Neuron (in vitro differentiated cells): ENCODE measurements at regions not wholly inside any gene's neighbourhood (a gene's known extent, or its start where the extent isn't known, plus 50 kb on each side); places are given as distances from the start of the nearest gene placed in this dataset.
A peak's percentile ranks its signal among the peaks of the same experiment; 100 is the strongest.
"Not testable (repeated sequence)": the region's sequence is repeated elsewhere in the genome, so short reads cannot be mapped to it uniquely, and the experiment has no call there.

Experiments
- H2AFZ ChIP-seq: one replicate; pipeline ENCODE4 v1.6.1; 2013; ENCODE audit warnings: low read depth, mild to moderate bottlenecking, inconsistent platforms, low read length, moderate library complexity
- H3K27me3 ChIP-seq: one replicate; pipeline ENCODE4 v1.6.1; 2013; ENCODE audit warnings: low read length; ENCODE audit not compliant: insufficient read depth
- H3K36me3 ChIP-seq: one replicate; pipeline ENCODE4 v1.6.1; 2013; ENCODE audit warnings: low read length; ENCODE audit not compliant: insufficient read depth
- H3K4me1 ChIP-seq: one replicate; pipeline ENCODE4 v1.6.1; 2013; ENCODE audit warnings: low read length; ENCODE audit not compliant: insufficient read depth
- H3K4me3 ChIP-seq: 2 replicates; pipeline ENCODE4 v1.5.1; 2013; ENCODE audit warnings: mild to moderate bottlenecking, low read length, moderate library complexity
- H3K9me3 ChIP-seq: one replicate; pipeline ENCODE4 v1.6.1; 2013; ENCODE audit warnings: low read length

GRCh38 chr5:98319299-98320011 lies 454.0 kb upstream of the RGMB start:
- no peak overlapping the region for H3K4me3 ChIP-seq
- H3K36me3 ChIP-seq: no peaks in the 10 kb centered on the region
- H3K4me1 ChIP-seq: peaks cover 5% of the 10 kb centered on the region
- no peaks in the 10 kb centered on the region for H3K27me3 ChIP-seq
- no peak overlapping the region for H2AFZ ChIP-seq
- no peaks in the 10 kb centered on the region for H3K9me3 ChIP-seq

GRCh38 chr5:98320343-98320742 lies 453.1 kb upstream of the RGMB start:
- no peaks in the 10 kb centered on the region for H3K27me3 ChIP-seq
- H3K36me3 ChIP-seq: no peaks in the 10 kb centered on the region
- H2AFZ ChIP-seq: peak overlapping the region; percentile 8
- no peaks in the 10 kb centered on the region for H3K9me3 ChIP-seq
- no peak overlapping the region for H3K4me3 ChIP-seq
- peaks cover 5% of the 10 kb centered on the region for H3K4me1 ChIP-seq

GRCh38 chr5:98321361-98321760 lies 452.1 kb upstream of the RGMB start:
- Histone ChIP-seq H2AFZ (no peak overlapping the region), H3K27me3 (no peaks in the 10 kb centered on the region), H3K36me3 (no peaks in the 10 kb centered on the region), H3K4me1 (peaks cover 5% of the 10 kb centered on the region), H3K4me3 (no peak overlapping the region), H3K9me3 (no peaks in the 10 kb centered on the region)

- H3K4me3 ChIP-seq, H3K27me3 ChIP-seq, H3K4me1 ChIP-seq, H3K9me3 ChIP-seq, H2AFZ ChIP-seq, H3K36me3 ChIP-seq: not testable (repeated sequence)
These were observed 448.3 kb upstream of the RGMB start for GRCh38 chr5:98325187-98325586.

GRCh38 chr5:98328015-98328414 lies 445.4 kb upstream of the RGMB start:
- no peaks in the 10 kb centered on the region for H3K36me3 ChIP-seq

GRCh38 chr5:98330871-98331270 lies 442.6 kb upstream of the RGMB start:
- H3K9me3 ChIP-seq: no peaks in the 10 kb centered on the region

More at GRCh38 chr5:98328015-98328414, 445.4 kb upstream of the RGMB start:
- Histone ChIP-seq H3K4me1 (no peaks in the 10 kb centered on the region), H3K4me3 (no peak overlapping the region), H2AFZ (no peak overlapping the region), H3K27me3 (no peaks in the 10 kb centered on the region), H3K9me3 (no peaks in the 10 kb centered on the region)

GRCh38 chr5:98333921-98334320 lies 439.5 kb upstream of the RGMB start:
- H3K9me3 ChIP-seq: peaks cover 4% of the 10 kb centered on the region
- no peaks in the 10 kb centered on the region for H3K36me3 ChIP-seq
- H2AFZ ChIP-seq: no peak overlapping the region
- H3K4me3 ChIP-seq: no peak overlapping the region
- no peaks in the 10 kb centered on the region for H3K4me1 ChIP-seq
- H3K27me3 ChIP-seq: no peaks in the 10 kb centered on the region

More at GRCh38 chr5:98330871-98331270, 442.6 kb upstream of the RGMB start:
- no peak overlapping the region for H2AFZ ChIP-seq
- H3K4me1 ChIP-seq: no peaks in the 10 kb centered on the region
- no peaks in the 10 kb centered on the region for H3K36me3 ChIP-seq
- H3K27me3 ChIP-seq: no peaks in the 10 kb centered on the region
- no peak overlapping the region for H3K4me3 ChIP-seq

- Histone ChIP-seq H3K9me3 (peaks cover 11% of the 10 kb centered on the region), H3K4me1 (no peaks in the 10 kb centered on the region), H3K4me3 (no peak overlapping the region), H3K36me3 (no peaks in the 10 kb centered on the region), H2AFZ (no peak overlapping the region), H3K27me3 (no peaks in the 10 kb centered on the region)
These were observed 438.5 kb upstream of the RGMB start for GRCh38 chr5:98334946-98335345.

- no peaks in the 10 kb centered on the region for H3K4me1 ChIP-seq
- H3K36me3 ChIP-seq: no peaks in the 10 kb centered on the region
- peaks cover 14% of the 10 kb centered on the region for H3K9me3 ChIP-seq
- H2AFZ ChIP-seq: no peak overlapping the region
- H3K27me3 ChIP-seq: no peaks in the 10 kb centered on the region
- no peak overlapping the region for H3K4me3 ChIP-seq
These were observed 434.2 kb upstream of the RGMB start for GRCh38 chr5:98339141-98339848.

GRCh38 chr5:98341038-98342032 lies 432.1 kb upstream of the RGMB start:
- no peaks in the 10 kb centered on the region for H3K27me3 ChIP-seq
- no peak overlapping the region for H2AFZ ChIP-seq
- no peak overlapping the region for H3K4me3 ChIP-seq

GRCh38 chr5:98342958-98343660 lies 430.4 kb upstream of the RGMB start:
- H3K27me3 ChIP-seq, H2AFZ ChIP-seq, H3K4me1 ChIP-seq, H3K4me3 ChIP-seq, H3K36me3 ChIP-seq: not testable (repeated sequence)
- peaks cover 14% of the 10 kb centered on the region for H3K9me3 ChIP-seq

More at GRCh38 chr5:98341038-98342032, 432.1 kb upstream of the RGMB start:
- no peaks in the 10 kb centered on the region for H3K4me1 ChIP-seq
- H3K36me3 ChIP-seq: no peaks in the 10 kb centered on the region
- H3K9me3 ChIP-seq: peaks cover 14% of the 10 kb centered on the region

- no peak overlapping the region for H2AFZ ChIP-seq
- H3K9me3 ChIP-seq: no peaks in the 10 kb centered on the region
- H3K36me3 ChIP-seq: no peaks in the 10 kb centered on the region
- H3K4me3 ChIP-seq: no peak overlapping the region
- no peaks in the 10 kb centered on the region for H3K4me1 ChIP-seq
- no peaks in the 10 kb centered on the region for H3K27me3 ChIP-seq
These were observed 424.0 kb upstream of the RGMB start for GRCh38 chr5:98349251-98349989.
